NCI-H526 (cell line): ENCODE measurements at regions not wholly inside any gene's neighbourhood (a gene's known extent, or its start where the extent isn't known, plus 50 kb on each side); places are given as distances from the start of the nearest gene placed in this dataset.
"Not testable (repeated sequence)": the region's sequence is repeated elsewhere in the genome, so short reads cannot be mapped to it uniquely, and the experiment has no call there.

Source experiments
- DNase-seq, 2 experiments: peaks; one replicate each; lab custom pipeline; 2025; lab: John Stamatoyannopoulos, UW

DNA sequence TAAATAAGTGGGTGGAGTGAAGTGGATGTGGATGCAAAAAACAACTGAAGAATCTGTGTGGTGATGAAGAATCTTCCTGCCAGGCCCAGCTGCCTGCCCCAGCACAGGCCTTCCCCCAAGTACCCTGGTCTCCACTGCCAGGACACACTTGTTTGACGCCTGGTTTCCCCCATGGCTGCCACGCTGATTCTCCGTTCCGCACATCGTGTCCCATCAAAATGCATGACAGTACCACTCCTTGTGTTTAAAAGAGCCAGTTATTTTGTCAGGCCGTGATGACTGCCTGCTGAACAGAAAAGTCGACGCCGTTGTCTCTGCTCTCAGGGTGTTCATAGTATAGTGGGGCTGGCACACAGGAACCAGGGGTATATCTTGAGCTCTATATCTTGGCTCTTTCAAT lies 50.3 kb upstream of the KYNU start:
- no peak for DNase-seq

DNA sequence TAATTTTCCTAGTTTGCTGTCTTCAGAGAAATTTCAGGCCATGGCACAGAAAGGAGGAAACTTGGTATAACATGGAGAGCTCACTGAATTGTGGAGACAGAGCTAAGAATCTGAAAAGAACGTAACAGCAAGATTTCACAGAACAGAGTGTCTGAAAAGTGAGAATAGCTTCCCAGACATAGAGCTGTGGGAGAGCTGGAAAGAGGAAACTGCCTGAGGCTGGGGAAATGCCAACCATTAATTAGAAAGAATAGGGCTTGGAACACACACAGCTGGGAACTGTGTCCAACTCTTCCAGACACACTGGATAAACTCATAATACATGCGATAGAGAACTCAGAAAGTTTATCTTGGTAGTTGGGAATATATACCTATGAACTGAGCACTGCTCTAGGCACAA lies 51.6 kb upstream of the KYNU start:
- no peak for DNase-seq

DNA sequence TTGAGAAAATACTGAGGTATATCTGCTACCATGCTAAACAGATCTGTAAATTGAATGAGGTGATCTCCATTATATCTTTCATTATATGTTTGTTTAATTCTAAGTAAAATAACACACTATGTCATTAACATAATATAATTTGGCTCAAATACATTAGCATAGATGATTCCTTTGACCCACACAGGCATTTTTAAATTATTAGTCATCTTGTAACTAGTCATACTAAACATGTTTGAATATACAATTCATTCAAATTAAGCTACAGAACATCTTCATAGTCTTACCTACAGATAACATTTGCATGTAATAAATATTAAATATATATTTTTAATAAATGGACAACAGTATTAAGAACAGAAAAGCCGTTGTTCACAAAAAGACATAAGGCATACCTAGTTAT lies 52.7 kb upstream of the KYNU start:
- DNase-seq: no peak

DNA sequence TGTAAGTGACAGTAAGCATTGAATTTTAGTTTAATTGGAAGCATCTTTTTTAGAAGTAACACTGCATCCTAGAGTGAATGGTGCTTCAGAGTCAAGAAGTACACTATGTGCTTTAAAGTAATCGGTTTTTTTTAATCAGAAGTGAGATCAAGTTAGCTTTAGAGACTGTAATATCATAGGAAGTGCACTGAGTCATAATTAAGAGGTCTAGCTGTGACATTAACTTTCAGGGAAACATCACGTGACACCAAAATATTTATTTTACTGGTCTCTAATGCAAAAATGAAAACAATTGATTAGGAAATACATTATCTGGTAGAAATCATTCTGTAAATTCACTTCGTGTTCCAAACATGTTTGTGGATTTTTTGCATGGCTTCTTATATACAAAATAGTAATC lies 55.3 kb upstream of the KYNU start:
- DNase-seq: no peak

DNA sequence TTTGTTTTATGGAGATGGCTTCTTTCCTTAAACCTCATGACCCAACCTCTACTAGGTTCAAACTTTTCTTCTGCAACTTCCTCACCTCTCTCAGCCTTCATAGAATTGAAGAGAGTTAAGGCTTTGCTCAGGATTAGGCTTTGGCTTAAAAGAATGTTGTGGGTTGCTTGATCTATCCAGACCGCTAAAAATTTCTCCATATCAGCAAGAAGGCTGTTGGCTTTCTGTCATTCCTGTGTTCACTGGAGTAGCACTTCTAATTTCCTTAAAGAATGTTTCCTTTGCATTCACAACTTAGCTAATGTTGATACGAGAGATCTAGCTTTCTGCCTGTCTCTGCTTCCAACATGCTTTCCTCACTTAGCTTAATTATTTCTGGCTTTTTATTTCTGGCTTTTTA lies 58.1 kb upstream of the KYNU start:
- DNase-seq: no peak

DNA sequence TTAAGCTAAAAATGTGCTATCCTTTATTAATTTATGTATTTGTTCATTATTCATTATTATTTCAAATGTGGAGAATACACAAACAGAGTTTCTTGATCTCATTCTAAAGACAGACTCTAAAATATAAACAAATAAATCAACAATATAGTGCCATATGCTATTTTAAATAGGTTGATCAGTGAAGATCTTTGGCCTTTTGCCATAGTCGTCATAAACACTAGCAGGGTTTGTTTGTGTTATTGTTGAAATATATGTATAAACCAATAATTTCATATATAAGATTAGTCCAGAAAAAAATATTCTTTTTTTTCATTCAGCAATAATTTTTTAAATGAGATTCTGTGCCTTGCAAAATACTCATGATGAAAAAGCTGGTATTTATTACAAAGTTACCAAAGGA lies 62.1 kb upstream of the KYNU start:
- no peak for DNase-seq

DNA sequence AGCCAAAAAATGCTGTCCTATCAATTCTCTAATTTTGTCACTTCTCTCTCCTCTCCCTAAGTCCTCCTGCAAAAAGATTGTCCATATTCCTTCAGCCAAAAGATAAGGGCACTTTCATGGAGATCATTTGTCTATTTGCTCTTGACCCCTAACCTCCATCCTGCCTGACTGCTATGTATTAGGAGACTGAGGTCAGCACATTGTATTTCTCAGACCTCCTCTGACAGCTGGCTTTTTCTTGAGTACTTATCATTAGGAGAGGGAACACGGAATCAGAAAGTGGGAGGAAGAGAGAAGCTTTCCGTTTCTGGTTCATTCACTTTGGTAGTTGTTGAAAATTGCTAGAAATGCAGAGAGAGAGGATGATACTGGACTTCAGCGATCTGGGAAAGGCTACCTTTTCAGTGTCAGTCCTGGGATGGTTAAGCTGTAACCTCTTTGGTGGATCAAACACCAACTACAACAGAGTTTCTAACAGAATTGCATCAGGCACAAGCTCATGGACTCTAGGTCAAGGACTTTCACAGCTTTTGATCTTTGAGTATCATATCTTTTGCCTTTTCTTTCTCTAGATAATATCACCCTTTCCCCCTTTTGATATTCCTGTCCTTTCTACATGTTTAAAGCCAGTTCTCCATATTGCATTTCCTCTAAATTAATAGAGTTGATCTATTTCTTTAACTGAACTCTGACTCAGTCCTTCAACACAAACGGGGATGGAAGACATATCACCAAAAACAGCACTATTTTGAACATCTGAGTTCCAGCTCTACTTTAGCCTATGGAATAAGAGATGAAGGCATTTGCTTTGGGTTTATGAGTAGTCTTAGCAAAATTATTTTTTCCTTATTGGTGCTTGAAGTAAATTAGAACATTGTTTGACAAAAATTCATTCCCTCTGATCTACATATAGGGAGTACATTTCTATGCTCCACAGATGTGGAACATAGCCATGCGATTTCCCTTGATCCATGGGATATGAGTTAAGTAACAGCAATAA lies 63.3 kb upstream of the KYNU start:
- DNase-seq: no peak

DNA sequence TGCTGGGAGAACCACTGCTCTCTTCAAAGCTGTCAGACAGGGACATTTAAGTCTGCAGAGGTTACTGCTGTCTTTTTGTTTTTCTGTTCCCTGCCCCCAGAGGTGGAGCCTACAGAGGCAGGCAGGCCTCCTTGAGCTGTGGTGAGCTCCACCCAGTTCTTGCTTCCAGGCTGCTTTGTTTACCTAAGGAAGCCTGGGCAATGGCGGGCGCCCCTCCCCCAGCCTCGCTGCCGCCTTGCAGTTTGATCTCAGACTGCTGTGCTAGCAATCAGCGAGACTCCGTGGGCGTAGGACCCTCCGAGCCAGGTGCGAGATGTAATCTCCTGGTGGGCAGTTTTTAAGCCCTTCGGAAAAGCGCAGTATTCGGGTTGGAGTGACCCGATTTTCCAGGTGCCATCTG lies 65.8 kb upstream of the KYNU start:
- DNase-seq: not testable (repeated sequence)

DNA sequence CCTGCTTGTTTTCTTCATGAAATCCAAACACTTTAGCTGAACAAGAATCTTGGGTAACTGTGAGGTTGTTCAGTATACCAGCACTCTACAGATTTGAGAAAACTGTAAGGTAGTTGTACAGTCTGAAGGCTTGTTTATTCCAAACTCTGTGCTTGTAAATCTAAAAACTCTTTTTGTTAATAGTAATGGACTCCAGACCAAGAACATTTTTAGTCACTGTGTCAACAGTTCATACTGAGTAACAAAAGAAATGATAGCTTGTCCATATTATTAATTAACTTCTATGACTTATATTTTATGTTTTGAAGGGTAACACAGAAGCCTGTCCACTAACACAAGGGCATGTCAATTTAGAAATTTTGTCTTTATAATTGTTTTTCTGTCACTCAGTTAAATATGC lies 72.2 kb upstream of the KYNU start:
- no peak for DNase-seq

DNA sequence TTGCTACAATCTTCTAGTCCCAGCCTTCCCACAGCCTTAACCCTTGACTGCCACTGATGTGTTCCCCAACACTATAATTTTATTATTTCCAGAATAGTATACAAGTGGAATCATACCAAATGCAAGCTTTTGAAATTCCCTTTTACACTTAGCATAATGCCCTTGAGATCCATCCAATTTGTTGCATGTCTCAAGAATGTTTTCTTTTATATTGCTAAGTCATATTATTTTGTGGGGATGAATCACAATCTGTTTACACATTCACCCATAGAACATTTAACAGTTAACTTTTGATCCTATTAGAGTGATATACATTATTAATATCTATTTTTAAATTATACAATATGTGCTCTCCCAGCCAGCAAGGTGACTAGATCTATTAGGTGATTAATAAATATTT lies 74.3 kb upstream of the KYNU start:
- DNase-seq: no peak

DNA sequence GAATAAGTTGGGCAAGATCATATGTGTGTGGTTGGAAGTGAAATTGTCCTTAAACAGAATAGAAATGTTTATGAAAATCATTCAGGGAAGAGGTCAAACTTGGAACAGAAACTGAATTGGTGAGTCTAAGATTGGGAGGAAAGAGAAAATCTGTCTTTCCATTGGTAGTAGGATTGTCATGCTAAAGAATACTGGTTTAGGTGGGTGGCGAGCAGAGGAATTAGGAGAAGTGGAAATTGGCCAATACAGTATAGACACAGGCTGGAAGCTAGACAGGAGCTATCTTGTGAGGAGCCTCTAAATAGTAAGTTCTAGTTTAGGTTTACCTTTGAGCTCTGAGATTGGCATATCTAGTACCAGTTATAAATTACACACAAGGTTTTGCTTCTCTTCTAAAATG lies 80.9 kb upstream of the KYNU start:
- DNase-seq: no peak

DNA sequence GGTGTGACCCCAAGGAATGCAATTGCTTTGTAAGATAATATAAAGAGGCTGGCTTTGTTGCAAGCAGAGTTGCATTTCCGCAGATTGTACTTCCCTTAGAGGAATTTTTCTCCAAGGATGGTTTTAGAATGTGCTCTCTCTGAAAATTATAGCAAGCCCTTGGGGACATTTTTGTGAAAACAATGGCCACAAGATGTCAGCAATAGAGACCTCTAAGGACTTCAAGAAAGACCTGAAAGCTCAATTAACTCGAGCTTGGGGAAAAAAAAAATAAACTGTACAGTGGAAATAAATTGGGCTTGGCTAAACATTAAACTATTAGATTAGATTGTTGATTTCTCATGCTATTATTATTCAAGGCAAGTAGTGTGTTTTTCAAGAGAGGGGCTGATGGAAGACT lies 81.3 kb upstream of the KYNU start:
- DNase-seq: no peak

DNA sequence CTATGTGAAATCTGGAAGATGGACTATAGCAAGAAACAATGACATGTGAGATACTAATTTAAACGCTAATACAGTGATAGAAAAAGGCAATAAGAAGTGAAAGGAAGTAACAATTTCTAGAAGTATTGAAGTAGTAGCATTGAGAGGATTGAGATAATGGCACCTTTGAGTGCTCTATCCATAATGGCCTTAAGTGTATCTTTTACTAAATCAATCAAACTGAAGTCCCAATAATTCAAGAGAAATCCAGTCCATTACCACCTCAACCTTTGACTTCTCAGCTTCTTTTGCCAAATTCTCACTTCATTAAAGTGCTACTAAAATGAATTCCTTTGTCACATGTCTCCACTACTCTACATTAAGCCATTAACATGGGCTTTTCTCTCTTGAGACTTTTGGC lies 82.6 kb upstream of the KYNU start:
- DNase-seq: no peak

DNA sequence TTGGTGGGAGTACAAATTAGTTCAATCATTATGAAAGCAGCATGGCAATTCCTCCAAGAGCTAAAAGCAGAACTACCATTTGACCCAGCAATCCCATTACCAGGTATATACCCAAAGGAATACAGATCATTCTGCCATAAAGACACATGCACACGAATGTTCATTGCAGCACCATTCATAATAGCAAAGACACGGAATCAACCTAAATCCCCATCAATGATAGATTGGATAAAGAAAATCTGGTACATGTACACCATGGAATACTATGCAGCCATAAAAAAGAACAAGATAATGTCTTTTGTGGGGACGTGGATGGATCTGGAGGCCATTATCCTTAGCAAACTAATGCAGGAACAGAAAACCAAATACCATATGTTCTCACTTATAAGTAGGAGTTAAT lies 85.1 kb upstream of the KYNU start:
- not testable (repeated sequence) for DNase-seq

DNA sequence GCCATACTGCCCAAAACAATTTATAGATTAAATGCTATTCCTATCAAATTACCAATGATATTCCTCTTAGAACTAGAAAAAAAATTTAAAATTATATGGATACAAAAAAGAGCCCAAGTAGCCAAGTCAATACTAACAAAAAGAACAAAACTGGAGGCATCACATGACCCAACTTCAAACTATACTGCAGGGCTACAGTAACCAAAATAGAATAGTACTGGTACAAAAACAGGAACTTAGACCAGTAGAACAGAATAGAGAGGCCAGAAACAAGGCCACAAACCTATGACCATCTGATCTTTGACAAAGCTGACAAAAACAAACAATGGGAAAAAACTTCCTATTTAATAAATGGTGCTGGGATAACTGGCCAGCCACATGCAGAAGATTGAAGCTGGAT lies 86.1 kb upstream of the KYNU start:
- no peak for DNase-seq

DNA sequence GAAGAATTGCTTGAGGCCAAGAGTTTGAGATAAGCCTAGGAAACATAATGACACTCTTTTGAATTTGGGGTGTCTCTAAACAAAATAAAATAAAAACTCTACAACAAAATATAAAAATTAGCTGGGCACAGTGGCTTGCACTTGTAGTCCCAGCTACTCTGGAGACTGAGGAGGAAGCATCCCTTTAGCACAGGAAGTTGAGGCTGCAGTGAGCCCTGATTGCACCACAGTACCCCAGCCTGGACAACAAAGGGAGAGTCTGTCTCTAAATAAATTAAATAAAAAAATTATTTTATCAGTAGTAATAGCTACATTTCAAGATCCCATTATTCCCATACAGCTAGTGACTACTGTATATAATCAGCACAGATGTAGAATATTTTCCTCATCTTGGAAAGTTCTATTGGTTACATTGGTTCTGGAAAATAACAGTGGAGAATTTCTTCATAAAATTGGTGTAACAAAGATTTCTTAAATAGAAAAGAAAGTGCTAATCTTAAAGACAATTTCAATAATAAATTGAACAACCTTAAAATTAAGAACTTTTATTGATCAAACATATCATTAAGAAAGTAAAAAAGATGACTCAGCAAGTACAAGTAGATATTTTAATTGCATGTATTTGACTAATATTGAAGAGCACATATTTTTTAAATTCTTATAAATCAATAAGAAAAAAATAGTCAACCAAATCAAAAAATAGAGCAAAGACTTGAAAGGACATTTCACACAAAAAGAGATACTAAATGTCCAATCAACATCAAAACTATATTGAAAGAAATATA lies 90.4 kb upstream of the KYNU start:
- no peak for DNase-seq

DNA sequence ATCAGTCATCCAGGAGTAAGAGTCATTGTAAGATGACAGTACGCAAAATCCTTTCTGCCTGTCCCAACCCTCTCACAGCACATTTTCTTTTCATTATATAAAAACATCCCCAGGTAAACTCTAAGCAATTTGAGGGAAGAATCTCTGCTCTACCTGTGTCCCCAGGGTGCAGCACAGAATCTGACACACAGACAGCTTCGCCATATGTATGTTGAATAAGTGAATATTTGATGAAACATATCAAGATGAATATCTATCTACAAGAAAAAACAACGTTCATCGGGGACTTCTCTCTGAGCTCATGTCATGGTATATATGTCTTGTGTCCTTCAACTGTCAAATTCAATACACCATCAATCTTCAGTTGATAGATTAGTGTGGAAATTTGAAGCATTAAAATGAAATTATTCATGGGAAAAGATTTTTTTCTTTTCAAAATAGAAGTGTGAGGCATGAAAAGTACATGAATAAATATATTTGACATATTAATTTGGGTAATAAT lies 94.5 kb upstream of the KYNU start:
- DNase-seq: no peak

DNA sequence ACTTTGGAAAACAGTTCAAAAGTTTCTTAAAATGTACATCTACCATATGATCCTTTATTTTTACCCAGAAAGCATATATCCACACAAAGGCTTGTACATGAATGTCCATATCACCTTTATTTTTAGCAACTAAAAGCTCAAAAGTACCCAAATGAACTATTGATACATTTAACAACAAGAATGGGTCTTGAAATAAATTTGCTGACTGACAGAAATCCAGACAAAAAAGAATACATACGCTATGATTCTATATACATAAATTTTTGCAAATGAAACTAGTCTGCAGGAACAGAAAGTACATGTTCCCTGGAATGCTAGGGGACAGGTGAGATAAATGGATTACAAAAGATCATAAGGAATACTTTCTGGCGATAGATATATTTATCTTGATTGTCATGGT lies 96.3 kb upstream of the KYNU start:
- no peak for DNase-seq

DNA sequence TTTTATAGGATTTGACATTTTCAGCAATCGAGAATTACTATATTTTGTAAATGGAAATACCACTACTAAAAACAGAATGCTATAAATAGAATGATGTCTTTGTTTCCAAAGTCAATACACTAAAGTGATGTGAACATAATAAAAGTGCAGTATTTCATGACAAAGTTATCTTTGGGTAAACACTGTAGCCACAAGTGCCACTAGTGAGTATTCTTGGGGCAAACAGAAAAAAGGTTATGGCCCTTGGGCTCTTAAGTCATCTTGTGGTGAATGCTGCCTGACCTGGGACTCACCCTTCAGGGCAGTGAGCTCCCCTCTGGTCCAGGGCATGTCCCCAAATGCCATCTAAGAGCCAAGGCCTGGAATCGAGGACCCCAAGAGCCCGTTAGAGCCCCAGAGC lies 99.2 kb upstream of the KYNU start:
- no peak for DNase-seq

DNA sequence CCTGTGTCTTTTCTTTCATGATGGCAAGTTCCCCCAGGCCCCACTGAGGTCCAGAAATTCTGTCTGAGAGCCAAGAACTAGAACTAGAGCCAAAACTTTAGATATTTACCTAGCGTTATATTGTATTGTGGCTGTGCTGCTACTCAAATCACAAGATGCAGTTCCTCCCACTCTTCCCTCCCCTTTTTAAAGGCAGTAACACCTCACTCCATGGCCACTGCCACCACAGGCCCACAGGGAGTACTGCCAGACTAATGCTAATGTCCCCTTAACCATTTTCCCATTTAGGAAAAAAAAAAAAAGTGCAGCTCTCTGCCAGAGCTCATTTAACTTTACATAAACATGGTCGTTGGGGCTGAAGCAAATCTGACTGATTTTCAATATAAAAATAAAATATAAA lies 99.7 kb upstream of the KYNU start:
- no peak for DNase-seq

DNA sequence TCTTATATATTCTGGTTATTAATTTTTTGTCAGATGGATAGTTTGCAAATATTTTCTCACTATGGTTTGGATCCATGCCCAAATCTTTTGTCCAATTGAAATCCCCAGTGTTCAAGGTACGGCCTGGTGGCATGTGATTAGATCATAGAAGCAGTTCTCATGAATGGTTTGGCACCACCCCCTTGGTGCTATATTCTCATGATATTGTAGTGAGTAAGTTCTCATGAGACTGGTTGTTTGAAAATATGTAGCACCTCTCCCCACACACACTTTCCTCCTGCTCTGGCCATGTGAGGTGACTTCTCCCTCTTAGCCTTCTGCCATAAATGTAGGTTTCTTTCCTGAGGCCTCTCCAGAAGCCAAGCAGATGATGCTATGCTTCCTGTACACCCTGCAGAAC lies 107.7 kb upstream of the KYNU start:
- DNase-seq: no peak

DNA sequence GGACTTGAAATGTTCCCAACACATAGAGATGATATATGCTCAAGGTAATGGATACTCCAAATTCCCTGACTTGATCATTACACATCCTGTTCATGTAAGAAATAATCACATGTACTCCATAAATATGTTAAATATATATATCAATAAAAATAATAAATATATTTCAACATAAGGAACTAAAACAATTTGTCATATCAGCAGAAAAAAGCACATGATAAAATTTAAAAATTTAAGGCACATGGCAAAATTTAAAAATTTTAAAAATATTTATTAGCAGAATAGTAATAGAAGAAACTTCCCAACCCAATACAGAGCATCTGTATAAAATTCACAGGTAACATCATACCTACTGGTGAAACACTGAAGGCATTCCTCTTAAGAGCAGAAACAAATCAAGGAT lies 109.6 kb upstream of the KYNU start:
- DNase-seq: no peak

DNA sequence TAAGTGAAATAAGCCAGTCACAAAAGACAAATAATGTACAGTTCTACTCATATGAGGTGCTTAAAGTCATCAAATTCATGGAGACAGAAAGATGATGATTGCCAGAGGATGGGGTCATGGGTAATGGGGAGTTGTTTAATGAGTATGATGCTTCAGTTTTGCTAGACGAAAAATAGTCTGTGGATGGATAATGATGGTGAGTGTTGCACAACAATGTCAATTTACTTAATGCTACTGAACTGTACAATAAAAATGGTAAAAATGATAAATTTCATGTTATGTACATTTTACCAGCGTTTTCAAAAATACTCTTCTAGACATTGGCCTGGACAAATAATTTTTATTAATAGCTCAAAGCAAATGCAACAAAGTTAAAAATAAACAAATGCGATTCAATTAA lies 118.5 kb upstream of the KYNU start:
- no peak for DNase-seq
